Breast epithelium (tissue), 3 donors: ENCODE measurements at regions not wholly inside any gene's neighbourhood (a gene's known extent, or its start where the extent isn't known, plus 50 kb on each side); places are given as distances from the start of the nearest gene placed in this dataset.

Experiments used
- CTCF ChIP-seq, 3 donors: fragments of 450-650 bp; IDR thresholded peaks; one replicate each; pipeline ENCODE4 v1.5.1; 2016 to 2017; ENCODE audit warnings: antibody characterized with exemption in 3 of 3, mild to moderate bottlenecking in 3 of 3, moderate library complexity in 3 of 3
- POLR2A ChIP-seq: fragments of 450-650 bp; IDR thresholded peaks from one replicate; pipeline ENCODE4 v1.6.1; 2016; ENCODE audit warnings: antibody characterized with exemption, mild to moderate bottlenecking, moderate library complexity

GRCh38 chr3:118707991-118708390 is 326.7 kb downstream of the IGSF11 start:
- TF ChIP-seq CTCF (IDR thresholded peaks at IDR 0.05) (no peak), POLR2A (no peak)
